ENCODE measurements at regions not wholly inside any gene's neighbourhood (a gene's known extent, or its start where the extent isn't known, plus 50 kb on each side); places are given as distances from the start of the nearest gene placed in this dataset.

GRCh38 chr2:144323946-144324345 is 196.0 kb downstream of the ZEB2 start:
- TF ChIP-seq CTCF (IDR thresholded peaks at IDR 0.05; ENCODE audit: low read depth, low read length) (no peak), MYC (IDR thresholded peaks at IDR 0.05; ENCODE audit: low read depth, low read length) (no peak), POLR2A (IDR thresholded peaks at IDR 0.05; ENCODE audit: extremely low read depth, insufficient read length) (no peak)
